HG02571 (cell line): ENCODE measurements at regions not wholly inside any gene's neighbourhood (a gene's known extent, or its start where the extent isn't known, plus 50 kb on each side); places are given as distances from the start of the nearest gene placed in this dataset.
"Not testable (repeated sequence)": the region's sequence is repeated elsewhere in the genome, so short reads cannot be mapped to it uniquely, and the experiment has no call there.

Experiments
- ATAC-seq: cut with Tn5 transposase; IDR thresholded peaks from one replicate; pipeline ENCODE4 v1.9.1; 2021; ENCODE audit warnings: mild to moderate bottlenecking, moderate library complexity; ENCODE audit not compliant: unreplicated experiment

- ATAC-seq: no peak
Observed at GRCh38 chr10:28188526-28188925, 114.3 kb downstream of the MPP7 start.

GRCh38 chr10:28186887-28187578, 115.8 kb downstream of the MPP7 start:
- ATAC-seq: no peak

GRCh38 chr10:28186461-28186860, 116.4 kb downstream of the MPP7 start:
- no peak for ATAC-seq

- ATAC-seq: no peak
Observed at GRCh38 chr10:28184810-28185209, 118.1 kb downstream of the MPP7 start.

GRCh38 chr10:28181478-28182096, 121.3 kb downstream of the MPP7 start:
- ATAC-seq: no peak

GRCh38 chr10:28180654-28181053, 122.2 kb downstream of the MPP7 start:
- no peak for ATAC-seq

- no peak for ATAC-seq
Observed at GRCh38 chr10:28179743-28180099, 123.1 kb downstream of the MPP7 start.

GRCh38 chr10:28179006-28179742, 123.7 kb downstream of the MPP7 start:
- no peak for ATAC-seq

- peak; percentile 73 for ATAC-seq
Observed at GRCh38 chr10:28177944-28178637, 124.8 kb downstream of the MPP7 start.

GRCh38 chr10:28176498-28176897, 126.4 kb downstream of the MPP7 start:
- ATAC-seq: not testable (repeated sequence)

GRCh38 chr10:28172223-28172610, 130.6 kb downstream of the MPP7 start:
- no peak for ATAC-seq

- no peak for ATAC-seq
Observed at GRCh38 chr10:28171468-28172222, 131.2 kb downstream of the MPP7 start.

- peak; percentile 90 for ATAC-seq
Observed at GRCh38 chr10:28169525-28169924, 133.3 kb downstream of the MPP7 start.

- ATAC-seq: no peak
Observed at GRCh38 chr10:28160866-28161405, 141.9 kb downstream of the MPP7 start.

- no peak for ATAC-seq
Observed at GRCh38 chr10:28157379-28157778, 145.5 kb downstream of the MPP7 start.

- ATAC-seq: no peak
Observed at GRCh38 chr10:28155726-28156125, 147.1 kb downstream of the MPP7 start.

GRCh38 chr10:28151636-28152035, 151.2 kb downstream of the MPP7 start:
- no peak for ATAC-seq

- no peak for ATAC-seq
Observed at GRCh38 chr10:28149746-28150145, 150.9 kb upstream of the ODAD2 start.

- ATAC-seq: no peak
Observed at GRCh38 chr10:28147706-28148105, 148.8 kb upstream of the ODAD2 start.

- no peak for ATAC-seq
Observed at GRCh38 chr10:28139138-28139537, 140.3 kb upstream of the ODAD2 start.
